Mesendoderm (in vitro differentiated cells): ENCODE measurements at regions not wholly inside any gene's neighbourhood (a gene's known extent, or its start where the extent isn't known, plus 50 kb on each side); places are given as distances from the start of the nearest gene placed in this dataset.
"Not testable (repeated sequence)": the region's sequence is repeated elsewhere in the genome, so short reads cannot be mapped to it uniquely, and the experiment has no call there.

Experiments used
- DNase-seq: peaks from one replicate; pipeline ENCODE4 v3.0.0; 2013
- H2AK5ac ChIP-seq: 2 replicates; pipeline ENCODE4 v1.6.1; 2013; ENCODE audit warnings: low read length, inconsistent platforms
- H2BK120ac ChIP-seq: 2 replicates; pipeline ENCODE4 v1.6.1; 2013; ENCODE audit warnings: low read depth, mild to moderate bottlenecking, low read length, moderate library complexity, mixed read lengths
- H2BK15ac ChIP-seq: replicated peaks from 2 replicates; pipeline ENCODE4 v1.6.1; 2013; ENCODE audit warnings: low read depth, mild to moderate bottlenecking, moderate library complexity
- H2BK5ac ChIP-seq: 2 replicates; pipeline ENCODE4 v1.6.1; 2013; ENCODE audit warnings: low read length, inconsistent platforms
- H3K18ac ChIP-seq: 2 replicates; pipeline ENCODE4 v1.6.1; 2013; ENCODE audit warnings: mild to moderate bottlenecking, low read length, mixed read lengths
- H3K23ac ChIP-seq: one replicate; pipeline ENCODE4 v1.6.1; 2013; ENCODE audit warnings: low read length
- H3K27ac ChIP-seq: 2 replicates; pipeline ENCODE4 v1.5.1; 2013; ENCODE audit warnings: low read depth, mild to moderate bottlenecking, inconsistent platforms, low read length, moderate library complexity
- H3K27me3 ChIP-seq: 2 replicates; pipeline ENCODE4 v1.6.1; 2013; ENCODE audit warnings: low read length, control low read depth, mild to moderate bottlenecking, inconsistent platforms; ENCODE audit not compliant: insufficient read depth, poor library complexity
- H3K36me3 ChIP-seq: 2 replicates; pipeline ENCODE4 v1.6.1; 2013; ENCODE audit warnings: low read length, inconsistent platforms; ENCODE audit not compliant: control insufficient read depth, insufficient read depth
- H3K4ac ChIP-seq: one replicate; pipeline ENCODE4 v1.6.1; 2013; ENCODE audit warnings: low read depth, mild to moderate bottlenecking, low read length, moderate library complexity
- H3K4me1 ChIP-seq: 2 replicates; pipeline ENCODE4 v1.6.1; 2013; ENCODE audit warnings: low read depth, low read length, inconsistent platforms; ENCODE audit not compliant: control insufficient read depth
- H3K4me2 ChIP-seq: 2 replicates; pipeline ENCODE4 v1.6.1; 2013; ENCODE audit warnings: low read length
- H3K4me3 ChIP-seq: 2 replicates; pipeline ENCODE4 v1.5.1; 2013; ENCODE audit warnings: mild to moderate bottlenecking, low read length
- H3K56ac ChIP-seq: one replicate; pipeline ENCODE4 v1.6.1; 2013; ENCODE audit warnings: low read length
- H3K79me1 ChIP-seq: 2 replicates; pipeline ENCODE4 v1.6.1; 2013; ENCODE audit warnings: low read length, inconsistent platforms
- H3K79me2 ChIP-seq: 2 replicates; pipeline ENCODE4 v1.6.1; 2013; ENCODE audit warnings: mild to moderate bottlenecking, low read length; ENCODE audit not compliant: control insufficient read depth, insufficient read depth
- H3K9ac ChIP-seq: 2 replicates; pipeline ENCODE4 v1.6.1; 2013; ENCODE audit warnings: low read length, inconsistent platforms
- H4K5ac ChIP-seq: one replicate; pipeline ENCODE4 v1.6.1; 2013; ENCODE audit warnings: low read length
- H4K8ac ChIP-seq: one replicate; pipeline ENCODE4 v1.6.1; 2013; ENCODE audit warnings: low read depth, mild to moderate bottlenecking, control low read depth, low read length, moderate library complexity
- WGBS: extraction: QIAGEN DNeasy Blood & Tissue Kit; methylation state at CpG from one replicate; pipeline ENCODE4 v1.1.7; 2013; ENCODE audit warnings: low lambda C conversion rate, missing lambda C conversion rate; ENCODE audit not compliant: insufficient coverage; ENCODE audit errors: extremely low coverage; 5-methylcytosine and 5-hydroxymethylcytosine counted together

DNA sequence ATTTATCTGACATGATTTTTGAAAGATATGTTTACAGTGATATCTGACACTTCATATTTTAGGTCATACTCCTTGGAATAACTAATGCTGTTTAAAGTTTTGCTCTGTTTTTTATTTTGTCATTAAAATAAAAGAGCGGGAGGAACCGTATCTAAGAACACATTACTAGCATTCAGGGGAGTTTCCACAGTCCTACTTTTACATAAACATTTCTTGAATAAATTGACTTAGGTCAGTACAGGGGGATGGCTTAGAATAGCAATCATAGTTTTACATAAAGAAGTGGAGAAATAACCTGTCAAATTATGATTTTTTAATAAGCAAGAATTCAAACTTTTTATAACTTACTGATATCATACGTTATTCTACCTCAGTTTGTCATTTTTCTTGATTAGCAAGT is 123.1 kb upstream of the PRSS12 start:
- not testable (repeated sequence) for H3K27me3 ChIP-seq, H3K36me3 ChIP-seq, H2BK5ac ChIP-seq, H3K4ac ChIP-seq, H3K4me1 ChIP-seq, H3K79me2 ChIP-seq, H2AK5ac ChIP-seq, H3K4me2 ChIP-seq, H2BK15ac ChIP-seq, H4K8ac ChIP-seq, H3K27ac ChIP-seq, H3K79me1 ChIP-seq, H2BK120ac ChIP-seq, H3K18ac ChIP-seq, H3K9ac ChIP-seq, H3K23ac ChIP-seq, H3K4me3 ChIP-seq, DNase-seq, H4K5ac ChIP-seq, H3K56ac ChIP-seq
- no CpG with 5 or more reads among the region's 3 CpGs for WGBS

DNA sequence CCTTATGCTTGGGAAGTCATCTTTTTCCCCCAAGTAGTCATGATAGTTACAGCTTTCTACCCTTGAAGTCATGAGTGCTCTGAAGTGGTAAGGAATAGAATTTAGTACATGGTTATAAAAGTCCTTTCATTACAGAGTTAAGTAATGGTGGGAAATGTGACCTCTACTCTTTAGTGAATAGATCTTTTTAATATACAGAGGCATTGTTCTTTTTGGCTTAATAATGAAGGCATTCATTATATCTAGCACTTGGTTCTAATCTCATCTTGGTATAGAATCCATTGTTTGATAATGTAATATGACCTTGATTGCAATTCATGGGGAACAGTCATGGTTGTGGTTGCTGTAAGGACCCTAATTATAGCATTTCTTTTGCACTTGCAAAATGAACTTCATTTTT is 125.0 kb upstream of the PRSS12 start:
- not testable (repeated sequence) for H3K36me3 ChIP-seq, H2BK120ac ChIP-seq, H2AK5ac ChIP-seq

GRCh38 chr4:118485801-118486314 is 133.1 kb upstream of the PRSS12 start:
- not testable (repeated sequence) for H3K27me3 ChIP-seq, H2BK15ac ChIP-seq, H3K56ac ChIP-seq, H3K79me1 ChIP-seq, H3K18ac ChIP-seq, H3K4me1 ChIP-seq, H3K36me3 ChIP-seq, H3K9ac ChIP-seq, H3K4me2 ChIP-seq, H2BK120ac ChIP-seq, H3K79me2 ChIP-seq, H4K8ac ChIP-seq, H2AK5ac ChIP-seq, H3K27ac ChIP-seq, H3K4me3 ChIP-seq, H2BK5ac ChIP-seq, H3K4ac ChIP-seq, DNase-seq, H3K23ac ChIP-seq, H4K5ac ChIP-seq
- WGBS: no CpG with 5 or more reads among the region's 3 CpGs

More for the DNA sequence above, 125.0 kb upstream of the PRSS12 start:
- not testable (repeated sequence) for H3K4me2 ChIP-seq, H3K18ac ChIP-seq, H4K5ac ChIP-seq, H3K79me1 ChIP-seq, H3K79me2 ChIP-seq, H4K8ac ChIP-seq, H3K56ac ChIP-seq, H3K27ac ChIP-seq, H2BK15ac ChIP-seq, DNase-seq, H3K9ac ChIP-seq, H3K4me1 ChIP-seq, H3K4ac ChIP-seq, H2BK5ac ChIP-seq, H3K27me3 ChIP-seq, H3K23ac ChIP-seq, H3K4me3 ChIP-seq

DNA sequence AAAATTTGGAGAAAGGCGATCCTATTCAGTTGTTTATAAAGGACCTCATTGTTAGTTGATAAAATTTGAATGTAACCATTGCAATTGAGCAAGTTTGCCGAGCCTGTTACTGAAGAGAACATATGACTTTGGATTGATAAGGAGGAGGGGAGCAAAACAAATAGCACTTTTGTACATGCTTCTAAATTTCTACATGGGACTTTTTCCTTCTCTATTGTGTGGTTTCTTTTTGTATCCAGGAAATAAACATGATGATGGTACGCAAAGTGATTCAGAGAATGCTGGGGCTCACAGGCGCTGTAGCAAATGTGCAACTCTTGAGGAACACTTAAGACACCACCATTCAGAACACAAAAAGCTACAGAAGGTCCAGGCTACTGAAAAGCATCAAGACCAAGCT is 140.2 kb upstream of the PRSS12 start:
- not testable (repeated sequence) for H3K79me2 ChIP-seq, H2BK15ac ChIP-seq, H3K56ac ChIP-seq, H3K4me1 ChIP-seq, H3K4me2 ChIP-seq, H3K9ac ChIP-seq, H3K79me1 ChIP-seq, H2BK5ac ChIP-seq, H3K4ac ChIP-seq, H2AK5ac ChIP-seq, H3K4me3 ChIP-seq, H4K5ac ChIP-seq, H3K27ac ChIP-seq, H2BK120ac ChIP-seq, H3K27me3 ChIP-seq, H3K23ac ChIP-seq, H4K8ac ChIP-seq, DNase-seq, H3K18ac ChIP-seq, H3K36me3 ChIP-seq
- WGBS: no CpG with 5 or more reads among the region's 4 CpGs

- H3K4ac ChIP-seq, H4K8ac ChIP-seq, H3K4me3 ChIP-seq, H3K79me2 ChIP-seq, H3K4me1 ChIP-seq, DNase-seq, H3K18ac ChIP-seq, H3K4me2 ChIP-seq, H2AK5ac ChIP-seq, H3K56ac ChIP-seq, H3K79me1 ChIP-seq, H3K36me3 ChIP-seq, H3K27ac ChIP-seq, H4K5ac ChIP-seq, H2BK5ac ChIP-seq, H3K27me3 ChIP-seq, H3K23ac ChIP-seq, H3K9ac ChIP-seq, H2BK120ac ChIP-seq, H2BK15ac ChIP-seq: not testable (repeated sequence)
- no CpG with 5 or more reads among the region's 6 CpGs for WGBS
Observed at GRCh38 chr4:118494437-118494836, 141.6 kb upstream of the PRSS12 start.

DNA sequence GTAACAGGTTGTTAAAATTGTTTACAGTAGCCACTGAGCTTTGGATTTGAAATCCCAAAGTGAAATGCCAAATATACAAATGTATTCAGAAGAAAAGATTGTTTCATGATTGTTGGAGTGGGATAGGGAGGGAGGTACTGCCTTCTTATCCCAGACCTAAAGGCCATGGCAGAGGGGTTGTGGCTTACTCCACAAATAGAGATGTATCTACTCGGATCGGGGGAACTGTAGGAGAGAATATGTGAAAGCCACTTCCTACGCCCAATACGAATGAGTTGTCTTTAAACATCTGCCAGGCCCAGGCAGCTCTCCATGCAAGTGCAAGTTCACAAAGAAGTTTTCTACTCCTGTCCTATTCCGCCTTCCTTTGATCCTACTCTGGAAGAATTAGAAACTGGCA is 150.2 kb upstream of the PRSS12 start:
- H3K36me3 ChIP-seq, H3K4me2 ChIP-seq, H2AK5ac ChIP-seq, H3K4ac ChIP-seq, H2BK15ac ChIP-seq, H3K79me2 ChIP-seq, H3K18ac ChIP-seq, H3K56ac ChIP-seq, H3K4me3 ChIP-seq, H3K79me1 ChIP-seq, H3K9ac ChIP-seq, H3K27ac ChIP-seq, H4K5ac ChIP-seq, H3K4me1 ChIP-seq, H3K27me3 ChIP-seq, H2BK5ac ChIP-seq, H2BK120ac ChIP-seq, H4K8ac ChIP-seq, H3K23ac ChIP-seq: not testable (repeated sequence)
- DNase-seq: peak; percentile 0
- no CpG with 5 or more reads among the region's 5 CpGs for WGBS
